HG03095 (cell line): ENCODE measurements at regions not wholly inside any gene's neighbourhood (a gene's known extent, or its start where the extent isn't known, plus 50 kb on each side); places are given as distances from the start of the nearest gene placed in this dataset.
"Not testable (repeated sequence)": the region's sequence is repeated elsewhere in the genome, so short reads cannot be mapped to it uniquely, and the experiment has no call there.

ENCODE experiments used
- ATAC-seq: cut with Tn5 transposase; IDR thresholded peaks from one replicate; pipeline ENCODE4 v1.9.1; 2021; ENCODE audit warnings: moderate library complexity; ENCODE audit not compliant: unreplicated experiment

DNA sequence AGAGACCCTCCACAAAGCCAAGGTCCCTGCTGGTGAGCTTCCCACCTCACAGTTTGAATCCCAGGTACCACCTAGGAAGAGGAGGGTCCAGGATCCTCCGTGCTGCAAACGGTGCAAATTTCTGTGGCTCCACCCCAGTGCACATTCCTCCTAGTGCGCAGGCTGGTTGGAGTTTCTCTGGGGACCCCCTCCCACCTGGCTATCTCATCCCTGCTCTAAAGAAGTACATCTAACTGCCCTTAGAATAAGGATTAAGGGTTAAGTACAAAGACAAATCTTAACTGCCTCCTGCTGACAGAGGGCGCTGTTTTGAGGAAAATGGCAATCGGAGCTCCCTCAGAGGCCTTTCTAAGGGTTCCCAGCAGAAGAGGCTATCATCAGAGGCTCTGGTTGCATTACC is 109.6 kb upstream of the FSIP2 start:
- ATAC-seq, result peak; percentile 61

DNA sequence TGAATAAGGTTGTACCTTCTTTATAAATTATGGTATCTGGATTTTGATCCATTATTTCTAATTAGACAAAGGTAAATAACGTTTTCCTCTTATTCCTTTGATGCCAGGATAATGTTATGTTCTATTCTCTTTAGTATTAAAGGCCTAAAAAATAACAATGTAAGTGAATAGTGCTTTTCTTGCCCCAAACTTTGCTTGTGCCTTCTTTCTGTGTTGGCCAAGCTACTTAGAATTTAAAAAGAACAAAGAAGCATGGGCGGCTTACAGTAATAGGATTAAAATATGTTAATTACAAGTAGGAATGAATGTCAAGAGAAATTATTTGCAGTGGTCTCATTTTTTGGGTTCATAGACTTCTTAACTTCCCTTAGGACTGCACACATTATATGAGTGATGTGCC is 105.0 kb upstream of the FSIP2 start:
- no peak for ATAC-seq

DNA sequence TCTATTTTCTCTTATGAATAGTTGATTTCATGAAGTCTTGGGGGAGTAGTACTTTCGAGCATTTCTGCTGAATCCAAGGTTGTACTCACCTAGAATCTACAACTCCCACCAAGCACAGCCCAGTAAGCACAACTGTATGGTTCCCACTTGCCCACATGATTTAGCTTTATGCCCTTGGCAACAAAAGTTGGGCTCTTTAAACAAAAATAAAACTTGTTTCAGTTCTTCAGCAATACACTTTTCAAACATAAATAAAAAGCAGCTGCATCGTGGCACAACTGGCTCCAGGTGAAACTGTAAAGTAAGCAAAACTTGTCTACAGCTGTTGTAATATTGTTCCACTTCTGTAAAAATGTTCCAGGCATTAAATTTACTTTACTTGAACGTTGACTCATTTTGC is 99.8 kb upstream of the FSIP2 start:
- ATAC-seq, result no peak

DNA sequence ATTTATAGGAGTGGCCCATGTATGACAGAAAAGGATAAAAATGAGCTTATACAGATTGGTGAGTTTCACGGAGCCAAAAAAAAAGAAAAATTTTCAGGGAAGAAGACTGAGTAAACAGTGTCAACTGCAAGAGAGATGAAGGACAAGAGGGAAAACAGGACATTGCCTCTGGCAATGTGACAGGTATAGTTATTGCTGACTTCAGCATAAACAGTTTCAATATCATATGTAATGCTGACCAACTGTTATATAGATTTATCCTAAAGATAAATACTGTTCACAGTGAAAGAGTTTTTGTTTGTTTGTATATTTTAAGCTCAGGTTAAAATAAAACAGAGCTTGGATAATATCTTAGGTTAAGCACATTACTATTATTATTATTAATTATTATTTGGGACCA is 98.0 kb upstream of the FSIP2 start:
- ATAC-seq, result no peak

DNA sequence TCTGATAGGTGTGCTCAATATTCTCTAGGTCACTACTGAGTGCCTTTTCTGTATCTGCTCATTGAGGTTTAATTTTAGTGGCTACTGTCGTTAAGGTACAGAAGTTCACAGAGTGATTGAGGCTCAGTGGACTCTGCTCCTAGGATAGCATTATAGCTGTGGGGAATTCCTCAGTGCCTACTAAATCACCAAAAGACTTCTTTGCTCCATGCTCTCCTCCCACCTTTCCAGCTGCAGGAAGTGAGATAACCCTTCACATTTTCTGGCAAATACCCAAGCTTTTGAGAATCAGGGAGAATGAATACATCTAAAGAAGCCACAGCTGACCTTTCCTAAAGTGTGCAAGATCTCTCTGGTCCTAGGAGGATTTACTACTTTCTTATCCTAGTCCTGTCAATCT is 95.2 kb upstream of the FSIP2 start:
- no peak for ATAC-seq

DNA sequence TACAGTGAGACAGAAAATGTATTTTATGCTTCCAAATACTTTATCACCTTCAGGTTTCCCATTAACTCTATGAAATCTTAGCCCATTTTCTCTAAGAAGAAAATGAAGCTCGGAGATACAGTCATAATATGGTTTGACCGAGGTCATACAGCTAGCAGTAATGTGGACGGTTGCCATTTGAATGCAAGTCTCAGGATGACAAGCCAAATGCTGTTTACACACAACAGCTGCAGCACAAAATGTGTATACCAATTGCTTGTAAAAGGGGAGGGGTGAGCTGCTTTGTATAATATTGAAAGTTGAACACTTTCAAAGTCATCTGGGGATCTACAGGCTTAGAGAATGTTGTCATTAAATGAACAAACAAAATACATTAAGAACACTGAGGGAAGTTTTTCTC is 93.8 kb upstream of the FSIP2 start:
- peak; percentile 49 for ATAC-seq

DNA sequence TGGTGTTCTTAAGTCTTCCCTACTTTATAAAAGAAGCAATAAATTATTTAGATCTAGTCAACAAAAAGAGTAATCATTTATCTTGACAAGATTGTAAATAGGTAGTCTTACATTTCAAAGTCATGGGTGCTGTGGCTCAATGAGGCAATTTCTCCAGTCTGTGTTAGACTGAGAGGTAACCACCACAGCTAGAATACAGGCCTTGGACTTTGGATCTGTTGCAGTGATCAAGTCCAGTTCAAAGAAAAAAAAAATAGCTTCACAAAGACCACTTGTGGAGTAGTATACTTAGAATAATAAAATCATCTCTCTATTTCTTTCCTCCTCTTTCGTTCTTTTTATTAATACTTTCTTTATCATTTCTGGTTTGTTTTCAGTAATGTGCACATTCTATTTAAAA is 93.1 kb upstream of the FSIP2 start:
- no peak for ATAC-seq

DNA sequence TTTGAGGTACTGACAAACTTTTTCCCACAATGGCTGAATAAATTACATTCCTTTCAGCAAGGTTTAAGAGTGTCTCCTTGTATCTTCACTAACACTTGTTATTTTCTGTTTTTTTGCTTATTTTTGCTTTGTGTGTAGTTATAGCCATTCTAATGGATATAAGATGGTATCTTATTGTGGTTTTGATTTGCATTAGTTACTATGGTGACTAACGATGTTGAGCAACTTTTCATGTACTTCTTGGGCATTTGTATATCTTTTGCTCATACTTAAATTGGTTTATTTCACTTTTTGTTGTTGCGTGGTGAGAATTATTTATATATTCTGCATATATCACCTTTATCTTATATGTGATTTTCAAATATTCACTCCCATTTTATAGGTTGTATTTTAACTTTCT is 79.9 kb upstream of the FSIP2 start:
- ATAC-seq, result no peak

DNA sequence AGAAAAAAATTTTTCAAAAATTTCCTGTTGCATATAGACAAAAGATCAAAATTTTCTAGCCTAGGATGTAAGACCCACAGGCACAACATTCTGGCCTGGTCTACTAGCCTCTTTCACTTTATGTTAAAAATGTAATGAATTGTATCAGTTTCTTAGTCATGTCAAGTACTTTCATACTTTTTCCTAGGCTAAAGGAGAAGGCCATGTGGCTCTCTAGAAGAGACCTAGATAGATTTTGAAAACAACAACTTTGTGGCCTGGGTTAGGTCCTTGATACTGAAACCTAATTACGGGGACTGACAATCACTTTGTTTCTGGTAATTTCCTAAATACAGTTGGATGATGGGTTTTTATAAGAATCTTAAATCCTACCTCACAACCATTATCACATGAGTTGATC is 74.8 kb upstream of the FSIP2 start:
- ATAC-seq, result no peak

DNA sequence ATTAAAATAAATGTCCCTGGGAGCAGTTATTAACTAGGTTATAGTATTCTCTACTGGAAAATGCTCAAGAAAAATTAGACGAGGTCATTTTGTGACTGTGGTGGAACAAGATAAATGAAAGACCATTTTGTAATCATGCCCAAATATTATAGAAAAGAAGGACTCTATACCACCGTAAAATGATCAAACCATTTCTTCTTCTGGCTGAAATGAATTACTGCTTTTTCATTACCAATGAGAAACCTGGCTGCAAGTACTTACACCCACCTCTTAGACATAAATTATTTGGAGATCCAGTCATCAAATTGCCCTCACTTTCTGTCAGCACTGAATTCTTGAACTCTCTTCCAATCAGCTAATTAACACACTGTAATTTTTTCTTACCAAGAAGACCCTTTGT is 74.2 kb upstream of the FSIP2 start:
- ATAC-seq, result no peak

DNA sequence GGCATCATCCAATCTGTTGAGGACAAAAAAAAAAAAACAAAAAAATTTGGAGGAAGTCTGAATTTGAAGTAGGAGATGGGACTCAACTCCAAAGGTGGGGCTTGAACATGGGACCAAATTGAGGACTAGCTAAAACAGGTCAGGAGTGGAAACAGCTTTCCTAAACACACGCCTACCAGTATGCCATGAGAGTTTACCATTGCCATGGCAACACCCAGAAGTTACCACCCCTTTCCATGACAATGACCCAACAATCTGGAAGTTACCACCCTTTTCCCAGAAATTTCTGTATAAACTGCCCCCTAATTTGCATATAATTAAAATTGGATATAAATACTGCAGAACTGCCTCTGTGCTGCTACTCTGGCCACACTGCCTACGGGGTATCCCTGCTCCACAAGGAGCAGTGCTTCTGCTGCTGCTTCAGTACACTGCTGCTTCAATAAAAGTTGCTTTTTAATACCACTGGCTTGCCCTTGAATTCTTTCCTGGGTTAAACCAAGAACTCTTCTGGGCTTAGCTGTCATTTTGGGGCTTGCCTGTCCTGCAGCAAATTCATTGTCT is 73.3 kb upstream of the FSIP2 start:
- ATAC-seq, result no peak

DNA sequence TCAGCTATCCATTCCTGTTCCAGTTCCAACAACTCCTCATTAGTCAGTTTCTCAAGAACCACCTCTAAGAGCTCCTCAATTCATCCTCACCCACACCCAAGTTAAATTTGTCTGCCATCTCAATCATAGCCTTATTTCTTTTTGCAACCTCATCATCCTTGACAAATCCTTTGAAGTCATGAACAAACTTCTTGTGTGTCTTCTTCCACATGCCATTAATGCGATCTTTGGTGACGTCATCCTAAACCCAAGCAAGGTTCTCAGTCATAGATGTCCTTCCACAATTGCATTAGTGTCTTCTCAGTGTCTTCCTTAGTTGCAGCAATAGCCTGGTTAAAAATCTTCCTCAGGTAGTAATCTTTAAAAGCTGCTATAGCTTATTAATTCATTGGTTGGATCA is 71.2 kb upstream of the FSIP2 start:
- ATAC-seq, result no peak

DNA sequence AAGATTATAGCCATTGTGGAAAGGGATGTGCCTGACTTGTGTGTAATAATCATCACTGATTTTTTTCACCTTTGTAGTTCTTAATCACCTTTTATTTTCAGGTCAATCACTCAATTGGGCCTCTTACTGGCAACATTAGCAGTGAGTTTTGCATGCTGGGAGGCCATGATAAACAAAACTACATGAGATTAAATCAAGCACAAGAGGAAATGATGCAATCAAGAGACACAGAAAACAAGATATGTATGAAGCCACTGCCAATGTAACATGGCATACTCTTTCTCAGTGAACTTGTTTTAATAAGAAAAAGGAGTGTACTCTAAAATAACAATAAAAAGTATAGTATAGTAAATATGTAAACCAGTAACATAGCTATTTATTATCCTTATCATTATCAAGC is 69.9 kb upstream of the FSIP2 start:
- no peak for ATAC-seq

DNA sequence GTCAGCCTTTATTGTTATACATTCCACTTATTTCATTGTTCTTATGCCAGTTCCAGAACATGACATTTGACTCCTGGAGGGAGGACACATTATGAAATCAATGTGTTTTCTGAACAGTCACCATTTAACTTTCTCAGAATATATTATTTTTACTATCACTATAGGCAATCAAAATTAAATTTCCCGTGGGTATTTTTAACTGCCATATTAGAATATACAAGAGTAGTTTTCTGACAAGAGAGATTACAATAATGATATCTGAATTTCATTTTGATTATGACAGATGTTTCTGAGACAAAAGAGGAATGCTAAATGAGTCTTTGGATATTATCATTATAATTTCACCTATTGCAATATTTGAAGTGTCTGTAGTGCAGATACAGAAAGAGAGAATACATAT is 64.4 kb upstream of the FSIP2 start:
- ATAC-seq, result no peak

DNA sequence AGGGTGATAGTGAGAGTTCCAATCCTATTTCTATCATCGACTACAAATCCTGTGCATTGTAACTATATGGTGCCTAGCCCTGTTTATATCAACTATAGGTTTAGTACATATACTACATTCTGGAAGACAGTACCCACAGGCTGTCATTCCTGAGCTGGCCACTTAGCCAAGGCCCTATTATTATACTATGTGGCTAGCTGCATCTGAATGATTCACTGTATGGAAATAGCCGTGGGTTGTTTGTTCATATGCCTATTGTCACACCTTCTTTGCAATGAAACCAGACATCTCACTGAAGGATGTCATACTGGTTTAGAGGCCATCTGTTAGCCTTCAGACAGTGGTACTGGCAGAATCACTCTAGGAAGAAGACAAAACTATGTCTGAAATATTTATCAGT is 62.3 kb upstream of the FSIP2 start:
- no peak for ATAC-seq

DNA sequence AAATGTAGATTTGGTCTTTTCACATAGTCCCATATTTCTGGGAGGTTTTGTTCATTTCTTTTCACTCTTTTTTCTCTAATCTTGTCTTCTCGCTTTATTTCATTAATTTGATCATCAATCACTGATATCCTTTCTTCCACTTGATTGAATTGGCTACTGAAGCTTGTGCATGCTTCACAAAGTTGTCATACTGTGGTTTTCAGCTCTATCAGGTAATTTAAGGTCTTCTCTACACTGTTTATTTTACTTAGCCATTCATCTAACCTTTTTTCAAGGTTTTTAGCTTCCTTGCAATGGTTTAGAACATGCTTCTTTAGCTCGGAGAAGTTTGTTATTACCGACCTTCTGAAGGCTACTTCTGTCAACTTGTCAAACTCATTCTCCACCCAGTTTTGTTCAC is 51.6 kb upstream of the FSIP2 start:
- not testable (repeated sequence) for ATAC-seq

DNA sequence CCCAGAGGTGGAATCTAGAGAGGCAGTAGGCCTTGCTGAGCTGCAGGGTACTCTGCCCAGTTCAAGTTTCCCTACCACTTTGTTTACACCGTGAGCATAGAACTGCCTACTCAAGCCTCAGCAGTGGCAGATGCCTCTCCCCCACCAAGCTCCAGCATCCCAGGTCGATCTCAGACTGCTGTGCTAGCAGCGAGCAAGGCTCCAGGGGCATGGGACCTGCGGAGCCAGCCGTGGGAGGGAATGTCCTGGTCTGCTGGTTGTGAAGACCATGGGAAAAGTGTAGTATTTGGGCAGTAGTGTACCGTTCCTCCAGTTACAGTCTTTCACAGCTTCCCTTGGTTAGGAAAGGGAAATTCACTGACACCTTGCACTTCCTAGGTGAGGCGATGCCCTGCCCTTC is 50.6 kb upstream of the FSIP2 start:
- no peak for ATAC-seq
